ENCODE measurements at regions not wholly inside any gene's neighbourhood (a gene's known extent, or its start where the extent isn't known, plus 50 kb on each side); places are given as distances from the start of the nearest gene placed in this dataset.

- TF ChIP-seq EP300 (IDR thresholded peaks at IDR 0.05; ENCODE audit: low read depth) (no peak), CTCF (IDR thresholded peaks at IDR 0.05) (no peak)
Measured at GRCh38 chr1:82582347-82582746, 781.6 kb downstream of the ADGRL2 start.
